ENCODE measurements at regions not wholly inside any gene's neighbourhood (a gene's known extent, or its start where the extent isn't known, plus 50 kb on each side); places are given as distances from the start of the nearest gene placed in this dataset.

DNA sequence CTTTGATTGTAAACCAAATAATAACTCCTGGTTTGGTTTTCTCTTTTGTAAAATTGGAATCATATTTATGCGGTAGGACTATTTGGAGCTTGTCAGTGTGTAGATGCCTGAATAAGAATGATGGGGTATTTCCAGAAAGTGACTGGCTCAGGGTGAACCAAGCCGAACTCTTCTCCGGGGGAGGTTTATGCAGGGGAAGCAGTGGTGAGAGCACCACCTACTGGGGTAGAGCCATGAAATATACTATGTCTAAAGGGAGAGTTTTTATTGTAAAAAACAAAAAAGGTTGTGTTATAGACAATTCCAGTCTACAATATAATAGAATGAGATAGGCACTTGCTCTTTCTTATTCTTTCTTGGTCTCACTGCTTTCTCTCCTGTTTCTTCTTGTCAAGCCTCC is 222.9 kb upstream of the SLC16A7 start:
- DNase-seq, result peak; percentile 40 to 46
- Histone ChIP-seq H3K4me3 (ENCODE audit: low read depth, low read length) (no peak overlapping the region), H3K27me3 (replicated peaks; ENCODE audit: control insufficient read depth, insufficient read depth, low read length) (no peaks in the 10 kb centered on the region), H3K4me1 (peaks cover 4% of the 10 kb centered on the region), H3K36me3 (ENCODE audit: control insufficient read depth, insufficient read depth, low read length) (no peaks in the 10 kb centered on the region), H3K9me3 (no peaks in the 10 kb centered on the region)
- POLR2A ChIA-PET, result no interaction called here
- TF ChIP-seq, protein P1, sequence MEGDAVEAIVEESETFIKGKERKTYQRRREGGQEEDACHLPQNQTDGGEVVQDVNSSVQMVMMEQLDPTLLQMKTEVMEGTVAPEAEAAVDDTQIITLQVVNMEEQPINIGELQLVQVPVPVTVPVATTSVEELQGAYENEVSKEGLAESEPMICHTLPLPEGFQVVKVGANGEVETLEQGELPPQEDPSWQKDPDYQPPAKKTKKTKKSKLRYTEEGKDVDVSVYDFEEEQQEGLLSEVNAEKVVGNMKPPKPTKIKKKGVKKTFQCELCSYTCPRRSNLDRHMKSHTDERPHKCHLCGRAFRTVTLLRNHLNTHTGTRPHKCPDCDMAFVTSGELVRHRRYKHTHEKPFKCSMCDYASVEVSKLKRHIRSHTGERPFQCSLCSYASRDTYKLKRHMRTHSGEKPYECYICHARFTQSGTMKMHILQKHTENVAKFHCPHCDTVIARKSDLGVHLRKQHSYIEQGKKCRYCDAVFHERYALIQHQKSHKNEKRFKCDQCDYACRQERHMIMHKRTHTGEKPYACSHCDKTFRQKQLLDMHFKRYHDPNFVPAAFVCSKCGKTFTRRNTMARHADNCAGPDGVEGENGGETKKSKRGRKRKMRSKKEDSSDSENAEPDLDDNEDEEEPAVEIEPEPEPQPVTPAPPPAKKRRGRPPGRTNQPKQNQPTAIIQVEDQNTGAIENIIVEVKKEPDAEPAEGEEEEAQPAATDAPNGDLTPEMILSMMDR (IDR thresholded peaks at IDR 0.05; ENCODE audit: insufficient read depth in 1 of 2, low read depth in 1 of 2, low read length in 1 of 2, severe bottlenecking in 1 of 2, unreplicated experiment in 1 of 2), result peak in 1 of 2 experiments; percentile 45
- no TSS peak for BruUV-seq (replicated peaks)
- Mint-ChIP-seq H3K4me1 (ENCODE audit: low read depth, unreplicated experiment) (no peaks in the 10 kb centered on the region), H3K9me3 (ENCODE audit: unreplicated experiment) (no peaks in the 10 kb centered on the region), H3K36me3 (ENCODE audit: insufficient read depth, unreplicated experiment) (no peaks in the 10 kb centered on the region), H3K4me3 (ENCODE audit: unreplicated experiment) (no peak overlapping the region), H3K27me3 (ENCODE audit: insufficient read depth, unreplicated experiment) (peaks cover 17% of the 10 kb centered on the region), H3K27ac (ENCODE audit: unreplicated experiment) (no peak overlapping the region)
- CTCF ChIA-PET, result interaction anchor here (0.6 kb wide), 2 partner anchors 258 to 453 kb away, joined by 3 read pairs; no protein-coding TSS in a partner anchor
- intact Hi-C loops (cut with micrococcal nuclease; ENCODE audit: unreplicated experiment), result loop anchor here (1.0 to 10.0 kb wide), 3 partner anchors 200 to 1388 kb away; no protein-coding TSS in a partner anchor

DNA sequence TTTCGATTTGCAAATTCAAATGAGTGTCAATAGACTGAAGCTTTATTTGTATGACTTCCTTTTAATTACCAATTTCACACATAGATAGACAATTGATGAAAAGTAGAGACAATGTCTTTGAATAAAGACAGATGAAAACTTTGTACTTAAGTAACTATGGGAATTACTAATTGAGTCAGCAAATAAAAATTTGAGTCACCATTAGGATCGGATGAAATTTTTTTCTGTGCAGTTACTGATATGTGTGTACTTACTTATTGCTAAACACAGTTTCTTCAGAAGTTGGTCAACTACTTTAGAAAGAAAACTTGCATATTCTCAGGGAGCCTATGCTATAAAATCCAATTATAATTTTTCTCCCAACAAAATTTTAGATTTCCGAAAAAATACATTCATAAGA is 224.9 kb upstream of the SLC16A7 start:
- no TSS peak for BruUV-seq (replicated peaks)
- Histone ChIP-seq H3K27me3 (replicated peaks; ENCODE audit: control insufficient read depth, insufficient read depth, low read length) (no peaks in the 10 kb centered on the region), H3K9me3 (no peaks in the 10 kb centered on the region; the same call in 1 of the 2 replicates), H3K4me3 (ENCODE audit: low read depth, low read length) (no peak overlapping the region), H3K36me3 (ENCODE audit: control insufficient read depth, insufficient read depth, low read length) (no peaks in the 10 kb centered on the region), H3K4me1 (peaks cover 10% of the 10 kb centered on the region)
- POLR2A ChIA-PET, result no interaction called here
- Mint-ChIP-seq H3K36me3 (ENCODE audit: insufficient read depth, unreplicated experiment) (no peaks in the 10 kb centered on the region), H3K9me3 (ENCODE audit: unreplicated experiment) (no peaks in the 10 kb centered on the region), H3K27me3 (ENCODE audit: insufficient read depth, unreplicated experiment) (peaks cover 16% of the 10 kb centered on the region), H3K27ac (ENCODE audit: unreplicated experiment) (no peak overlapping the region), H3K4me1 (ENCODE audit: low read depth, unreplicated experiment) (no peaks in the 10 kb centered on the region), H3K4me3 (ENCODE audit: unreplicated experiment) (no peak overlapping the region)
- intact Hi-C loops (cut with micrococcal nuclease; ENCODE audit: unreplicated experiment), result loop anchor here (10.0 kb wide), 1 partner anchor 1386 kb away; no protein-coding TSS in a partner anchor
- TF ChIP-seq, protein P1 (IDR thresholded peaks at IDR 0.05; ENCODE audit: insufficient read depth in 1 of 2, low read depth in 1 of 2, low read length in 1 of 2, severe bottlenecking in 1 of 2, unreplicated experiment in 1 of 2), result no peak
- DNase-seq, result no peak
- CTCF ChIA-PET, result no interaction called here

DNA sequence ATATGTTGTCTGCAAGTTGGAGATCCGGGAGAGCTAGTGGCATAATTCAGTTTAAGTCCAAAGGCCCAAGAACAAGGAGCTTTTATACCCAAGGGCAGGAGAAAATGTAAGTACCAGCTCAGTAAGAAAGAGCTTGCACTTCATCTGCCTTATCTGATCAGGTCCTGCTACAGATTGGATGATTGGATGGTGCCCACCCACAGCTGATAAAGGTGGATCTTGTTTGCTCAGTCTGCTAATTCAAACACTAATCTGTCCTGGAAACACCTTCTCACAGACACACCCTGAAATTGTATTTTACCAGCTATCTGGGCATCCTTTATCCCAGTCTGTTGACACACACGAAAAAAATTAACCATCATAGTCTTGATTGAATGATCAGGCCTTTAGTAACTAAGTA is 230.7 kb upstream of the SLC16A7 start:
- POLR2A ChIA-PET, result no interaction called here
- Histone ChIP-seq H3K4me3 (ENCODE audit: low read depth, low read length) (no peak overlapping the region), H3K9me3 (no peaks in the 10 kb centered on the region; the same call in 1 of the 2 replicates), H3K4me1 (peaks cover 10% of the 10 kb centered on the region), H3K36me3 (ENCODE audit: control insufficient read depth, insufficient read depth, low read length) (no peaks in the 10 kb centered on the region), H3K27me3 (replicated peaks; ENCODE audit: control insufficient read depth, insufficient read depth, low read length) (no peaks in the 10 kb centered on the region)
- Mint-ChIP-seq H3K27ac (ENCODE audit: unreplicated experiment) (no peak overlapping the region), H3K36me3 (ENCODE audit: insufficient read depth, unreplicated experiment) (no peaks in the 10 kb centered on the region), H3K27me3 (ENCODE audit: insufficient read depth, unreplicated experiment) (peaks cover 10% of the 10 kb centered on the region), H3K4me1 (ENCODE audit: low read depth, unreplicated experiment) (no peaks in the 10 kb centered on the region), H3K4me3 (ENCODE audit: unreplicated experiment) (no peak overlapping the region), H3K9me3 (ENCODE audit: unreplicated experiment) (no peaks in the 10 kb centered on the region)
- BruUV-seq (replicated peaks), result no TSS peak
- TF ChIP-seq, protein P1 (IDR thresholded peaks at IDR 0.05; ENCODE audit: insufficient read depth in 1 of 2, low read depth in 1 of 2, low read length in 1 of 2, severe bottlenecking in 1 of 2, unreplicated experiment in 1 of 2), result no peak
- no peak for DNase-seq
- intact Hi-C loops (cut with micrococcal nuclease; ENCODE audit: unreplicated experiment), result loop anchor here (5.0 kb wide), 1 partner anchor 1073 kb away; no protein-coding TSS in a partner anchor
- CTCF ChIA-PET, result no interaction called here

All from Caco-2 (cell line).